NCI-H2081 (cell line): ENCODE measurements at regions not wholly inside any gene's neighbourhood (a gene's known extent, or its start where the extent isn't known, plus 50 kb on each side); places are given as distances from the start of the nearest gene placed in this dataset.
"Not testable (repeated sequence)": the region's sequence is repeated elsewhere in the genome, so short reads cannot be mapped to it uniquely, and the experiment has no call there.

Experiments used
- DNase-seq, 2 experiments: peaks; one replicate each; lab custom pipeline; 2025; lab: John Stamatoyannopoulos, UW

GRCh38 chr5:29170599-29170998 lies 2022.9 kb upstream of the CDH6 start:
- no peak for DNase-seq

GRCh38 chr5:29169886-29170285 lies 2023.6 kb upstream of the CDH6 start:
- no peak for DNase-seq

GRCh38 chr5:29162297-29162696 lies 2031.2 kb upstream of the CDH6 start:
- peak in 1 of 2 experiments; percentile 86 for DNase-seq

GRCh38 chr5:29161399-29162291 lies 2031.8 kb upstream of the CDH6 start:
- peak in 1 of 2 experiments; percentile 56 for DNase-seq

- DNase-seq, result no peak
These were observed 2035.5 kb upstream of the CDH6 start for GRCh38 chr5:29157975-29158374.

- no peak for DNase-seq
These were observed 2042.6 kb upstream of the CDH6 start for GRCh38 chr5:29150840-29151239.

- no peak for DNase-seq
These were observed 2044.9 kb upstream of the CDH6 start for GRCh38 chr5:29148581-29148980.

- DNase-seq, result no peak
These were observed 2045.4 kb upstream of the CDH6 start for GRCh38 chr5:29148073-29148472.

- DNase-seq, result no peak
These were observed 2050.2 kb upstream of the CDH6 start for GRCh38 chr5:29143266-29143665.

GRCh38 chr5:29134418-29134817 lies 2059.1 kb upstream of the CDH6 start:
- no peak for DNase-seq

GRCh38 chr5:29131285-29131684 lies 2062.2 kb upstream of the CDH6 start:
- DNase-seq, result peak in 1 of 2 experiments; percentile 24

- DNase-seq, result no peak
These were observed 2062.7 kb upstream of the CDH6 start for GRCh38 chr5:29130786-29131185.

GRCh38 chr5:29127524-29128156 lies 2065.8 kb upstream of the CDH6 start:
- DNase-seq, result not testable (repeated sequence)

- DNase-seq, result not testable (repeated sequence)
These were observed 2067.0 kb upstream of the CDH6 start for GRCh38 chr5:29126462-29126861.

GRCh38 chr5:29122306-29122705 lies 2071.2 kb upstream of the CDH6 start:
- DNase-seq, result no peak

- DNase-seq, result peak in 1 of 2 experiments; percentile 60
These were observed 2076.0 kb upstream of the CDH9 start for GRCh38 chr5:29114331-29114768.

- no peak for DNase-seq
These were observed 2075.1 kb upstream of the CDH9 start for GRCh38 chr5:29113516-29113915.

GRCh38 chr5:29099585-29099984 lies 2061.2 kb upstream of the CDH9 start:
- DNase-seq, result no peak

- DNase-seq, result no peak
These were observed 2051.3 kb upstream of the CDH9 start for GRCh38 chr5:29089591-29090130.

GRCh38 chr5:29085142-29085541 lies 2046.8 kb upstream of the CDH9 start:
- no peak for DNase-seq

GRCh38 chr5:29079771-29080170 lies 2041.4 kb upstream of the CDH9 start:
- DNase-seq, result no peak

GRCh38 chr5:29077451-29077850 lies 2039.1 kb upstream of the CDH9 start:
- DNase-seq, result no peak

- DNase-seq, result no peak
These were observed 2030.7 kb upstream of the CDH9 start for GRCh38 chr5:29069104-29069402.
